K562 (cell line): ENCODE measurements at regions not wholly inside any gene's neighbourhood (a gene's known extent, or its start where the extent isn't known, plus 50 kb on each side); places are given as distances from the start of the nearest gene placed in this dataset.

Experiments used
- ATAC-seq: fragments of 200-7000 bp; cut with Tn5 transposase; 3 replicates; pipeline ENCODE4 v1.9.1; 2020; ENCODE audit warnings: moderate library complexity
- BruUV-seq: library from RNA; stranded (reverse); fragments of 400-500 nt; replicated peaks from 2 replicates; lab custom pipeline; 2021; lab: Mats Ljungman, UMichigan
- CTCF ChIA-PET: fragments of 300-600 bp; formaldehyde crosslinking; extraction: SDS; loops from one replicate; lab custom pipeline; 2021; ENCODE audit warnings: low intra/inter-chr PET ratio; lab: Yijun Ruan, JAX
- POLR2A ChIA-PET: fragments of 300-600, 350-650 bp; sonication (Branson Sonifier 250); formaldehyde crosslinking; extraction: SDS; loops from one replicate; lab custom pipeline; 2021; ENCODE audit warnings: antibody characterized with exemption, inconsistent platforms; lab: Yijun Ruan, JAX
- DNase-seq, 4 experiments: peaks; one replicate each; pipeline versions ENCODE4 v3.0.0 to v3.0.0-alpha.2; 2011 to 2018; ENCODE audit warnings: low spot score in 3 of 4, mixed read lengths in 3 of 4; ENCODE audit errors: extremely low read depth in 1 of 4
- FAIRE-seq: peaks from 2 replicates; lab custom pipeline; 2011; peaks lifted over from hg19 to GRCh38; lab: Jason Lieb, UNC
- H2AFZ ChIP-seq: 2 replicates; pipeline ENCODE4 v1.6.0; 2011; ENCODE audit warnings: low read depth, low read length, control low read depth, inconsistent platforms
- H3K27ac ChIP-seq: fragments of 200-600 bp; 3 replicates; pipeline ENCODE4 v1.8.0; 2011; ENCODE audit warnings: low read depth, mild to moderate bottlenecking, control low read depth, inconsistent platforms, low read length, moderate library complexity, mixed read lengths; ENCODE audit errors: extremely low read depth
- H3K27me3 ChIP-seq, 2 experiments: fragments of 300-600 bp in 1 of 2; 2 replicates in 1 of 2; 3 replicates in 1 of 2; pipeline versions ENCODE4 v1.6.0 to v1.8.0; 2011; ENCODE audit warnings: inconsistent platforms in 2 of 2, low read length in 2 of 2, mild to moderate bottlenecking in 1 of 2, mixed read lengths in 1 of 2, moderate library complexity in 1 of 2; ENCODE audit not compliant: control insufficient read depth in 2 of 2, insufficient read depth in 2 of 2
- H3K36me3 ChIP-seq: fragments of 300-600 bp; 3 replicates; pipeline ENCODE4 v1.8.0; 2011; ENCODE audit warnings: mild to moderate bottlenecking, low read length, inconsistent platforms; ENCODE audit not compliant: control insufficient read depth, insufficient read depth
- H3K4me1 ChIP-seq, 2 experiments: fragments of 200-600 bp in 1 of 2; replicated peaks in 1 of 2; 2 replicates in 1 of 2; 3 replicates in 1 of 2; pipeline versions ENCODE4 v1.5.1 to v1.8.0; 2011; ENCODE audit warnings: inconsistent platforms in 2 of 2, low read length in 2 of 2, mild to moderate bottlenecking in 1 of 2, mixed read lengths in 1 of 2, moderate library complexity in 1 of 2; ENCODE audit not compliant: control insufficient read depth in 2 of 2, insufficient read depth in 2 of 2
- H3K4me2 ChIP-seq: 2 replicates; pipeline ENCODE4 v1.6.1; 2011; ENCODE audit warnings: low read length, control low read depth, inconsistent platforms, mixed read lengths; ENCODE audit not compliant: insufficient read depth
- H3K4me3 ChIP-seq: fragments of 200-600 bp; sonication (generic), shearing (Covaris generic); 2 replicates; pipeline ENCODE4 v1.5.1; 2016; ENCODE audit warnings: control low read depth, inconsistent platforms
- H3K79me2 ChIP-seq: fragments of 200-600 bp; 3 replicates; pipeline ENCODE4 v1.8.0; 2011; ENCODE audit warnings: low read length, inconsistent platforms; ENCODE audit not compliant: control insufficient read depth, insufficient read depth
- H3K9ac ChIP-seq, 2 experiments: 2 replicates each; pipeline versions ENCODE4 v1.6.0 to v1.6.1; 2011; ENCODE audit warnings: low read depth in 2 of 2, low read length in 2 of 2, control low read depth in 1 of 2, inconsistent platforms in 1 of 2, mild to moderate bottlenecking in 1 of 2, mixed read lengths in 1 of 2; ENCODE audit not compliant: insufficient read depth in 1 of 2
- H3K9me1 ChIP-seq: one replicate; pipeline ENCODE4 v1.6.0; 2011; ENCODE audit warnings: inconsistent platforms, mild to moderate bottlenecking, low read length, moderate library complexity; ENCODE audit not compliant: control insufficient read depth, insufficient read depth
- H3K9me3 ChIP-seq: replicated peaks from 2 replicates; pipeline ENCODE4 v1.5.1; 2011; ENCODE audit warnings: low read depth, low read length, inconsistent platforms; ENCODE audit not compliant: control insufficient read depth, insufficient read depth
- H4K20me1 ChIP-seq: replicated peaks from 2 replicates; pipeline ENCODE4 v1.6.1; 2011; ENCODE audit warnings: low read length, inconsistent platforms, mixed read lengths; ENCODE audit not compliant: control insufficient read depth, insufficient read depth
- RBM14 ChIP-seq: fragments of 200-400 bp; formaldehyde crosslinking; IDR thresholded peaks from 2 replicates; pipeline ENCODE4 v1.6.1; 2018; ENCODE audit warnings: low read depth, mild to moderate bottlenecking, low read length, moderate library complexity, borderline replicate concordance; ENCODE audit not compliant: insufficient read depth
- SMAD4 ChIP-seq: fragments of 250-450 bp; sonication (Bioruptor Pico); conservative IDR thresholded peaks from 2 replicates; pipeline ENCODE4 v1.8.0; 2021; ENCODE audit warnings: inconsistent platforms, mild to moderate bottlenecking, moderate library complexity
- ZFP1 ChIP-seq: fragments of 450-650 bp; formaldehyde crosslinking; IDR thresholded peaks from 2 replicates; pipeline ENCODE4 v1.4.0; 2020; ENCODE audit warnings: mild to moderate bottlenecking, mixed read lengths
- WGBS: fragments of 100-300 bp; shearing (Covaris generic); methylation state at CpG from one replicate; pipeline ENCODE4 v1.1.6; 2016; ENCODE audit warnings: low coverage, mixed read lengths; ENCODE audit not compliant: insufficient coverage; ENCODE audit errors: missing lambda C conversion rate; 5-methylcytosine and 5-hydroxymethylcytosine counted together
- in situ Hi-C: fragments of 300-500 bp; cut with MboI; formaldehyde crosslinking; loops from 4 replicates; pipeline ENCODE4 v1.15.0; 2018; ENCODE audit warnings: inconsistent platforms, mixed read lengths
- intact Hi-C: fragments of 100-400 bp; cut with micrococcal nuclease; formaldehyde crosslinking; loops from 2 replicates; pipeline ENCODE4 v1.14.2; 2022
- TF ChIP-seq, protein P1 (sequence below): sonication (generic); formaldehyde crosslinking; IDR thresholded peaks from 2 replicates; pipeline ENCODE4 v1.8.1; 2023; ENCODE audit warnings: mild to moderate bottlenecking, missing genetic modification reagents, moderate library complexity

- Histone ChIP-seq H3K9me3 (no peaks in the 10 kb centered on the region), H3K36me3 (no peaks in the 10 kb centered on the region)
- TF ChIP-seq ZFP1 (no peak), SMAD4 (CRISPR knock-in tag) (no peak), RBM14 (no peak)
- TF ChIP-seq, protein P1, sequence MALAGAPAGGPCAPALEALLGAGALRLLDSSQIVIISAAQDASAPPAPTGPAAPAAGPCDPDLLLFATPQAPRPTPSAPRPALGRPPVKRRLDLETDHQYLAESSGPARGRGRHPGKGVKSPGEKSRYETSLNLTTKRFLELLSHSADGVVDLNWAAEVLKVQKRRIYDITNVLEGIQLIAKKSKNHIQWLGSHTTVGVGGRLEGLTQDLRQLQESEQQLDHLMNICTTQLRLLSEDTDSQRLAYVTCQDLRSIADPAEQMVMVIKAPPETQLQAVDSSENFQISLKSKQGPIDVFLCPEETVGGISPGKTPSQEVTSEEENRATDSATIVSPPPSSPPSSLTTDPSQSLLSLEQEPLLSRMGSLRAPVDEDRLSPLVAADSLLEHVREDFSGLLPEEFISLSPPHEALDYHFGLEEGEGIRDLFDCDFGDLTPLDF (CRISPR knock-in tag) = no peak
- TF ChIP-seq, all 486 proteins: peak for 0
- ChIA-PET POLR2A (interaction anchor here (0.6 kb wide), 1 partner anchor 223 kb away, joined by 3 read pairs; no protein-coding TSS in a partner anchor), CTCF (no interaction called here)
- FAIRE-seq (no peak), ATAC-seq (no peak), DNase-seq (no peak)
- no TSS peak for BruUV-seq
- no peaks in the 10 kb centered on the region; a peak in 1 of 5 replicates for H3K4me1 ChIP-seq
- H3K4me2 ChIP-seq = no peak overlapping the region
- no peak overlapping the region for H3K4me3 ChIP-seq
- WGBS = under 1% methylated on average over 9 of the region's 9 CpGs
- H3K27ac ChIP-seq = no peak overlapping the region
- intact Hi-C loops (loop anchor here (10.0 kb wide), 2 partner anchors 98 to 398 kb away; no protein-coding TSS in a partner anchor), in situ Hi-C loops (no loop called here)
- H4K20me1 ChIP-seq = no peaks in the 10 kb centered on the region; the same call in 1 of the 2 replicates
- peaks cover 2 to 19% of the 10 kb centered on the region in 2 experiments; a peak in 3 of 5 replicates for H3K27me3 ChIP-seq
- no peaks in the 10 kb centered on the region for H3K79me2 ChIP-seq
- H3K9me1 ChIP-seq = no peaks in the 10 kb centered on the region
- H3K9ac ChIP-seq = no peak overlapping the region
- H2AFZ ChIP-seq = no peak overlapping the region
These were observed 72.3 kb upstream of the TOX2 start for GRCh38 chr20:43842126-43843020.
